Esophagus muscularis mucosa (tissue), 4 donors: ENCODE measurements at regions not wholly inside any gene's neighbourhood (a gene's known extent, or its start where the extent isn't known, plus 50 kb on each side); places are given as distances from the start of the nearest gene placed in this dataset.

ENCODE experiments used
- DNase-seq: peaks from one replicate; pipeline ENCODE4 v3.0.0-alpha.2; 2017; ENCODE audit errors: extremely low spot score
- H3K27ac ChIP-seq, 4 donors: fragments of 200-600 bp; sonication (generic); replicated peaks in 1 of 4; 1 replicate in 3 of 4; 2 replicates in 1 of 4; pipeline ENCODE4 v1.5.1; 2016 to 2019; ENCODE audit warnings: mild to moderate bottlenecking in 1 of 4
- H3K27me3 ChIP-seq, 4 donors: fragments of 200-600 bp; sonication (generic); one replicate each; pipeline versions ENCODE4 v1.5.1 to v1.6.0; 2016 to 2019
- H3K36me3 ChIP-seq, 4 donors: fragments of 200-600 bp; sonication (generic); one replicate each; pipeline ENCODE4 v1.5.1; 2016 to 2019
- H3K4me1 ChIP-seq, 4 donors: fragments of 200-600 bp; sonication (generic); one replicate each; pipeline ENCODE4 v1.5.1; 2016 to 2019
- H3K4me3 ChIP-seq, 4 donors: fragments of 200-600 bp; sonication (generic); 1 replicate in 2 of 4; 2 replicates in 2 of 4; pipeline ENCODE4 v1.5.1; 2016 to 2019; ENCODE audit warnings: mild to moderate bottlenecking in 4 of 4, moderate library complexity in 1 of 4
- H3K9me3 ChIP-seq, 4 donors: fragments of 200-600 bp; sonication (generic); 1 replicate in 3 of 4; 2 replicates in 1 of 4; pipeline ENCODE4 v1.5.1; 2016 to 2019
- CTCF ChIP-seq, 3 experiments: fragments of 200-600 bp in 2 of 3; fragments of 450-650 bp in 1 of 3; sonication (generic) in 2 of 3; IDR thresholded peaks; one replicate each; pipeline ENCODE4 v1.5.1; 2017 to 2019; ENCODE audit warnings: antibody characterized with exemption in 3 of 3, mild to moderate bottlenecking in 2 of 3, moderate library complexity in 1 of 3
- EP300 ChIP-seq: sonication (generic); formaldehyde crosslinking; IDR thresholded peaks from one replicate; pipeline ENCODE4 v1.6.1; 2017; ENCODE audit warnings: antibody characterized with exemption
- POLR2A ChIP-seq: fragments of 450-650 bp; IDR thresholded peaks from one replicate; pipeline ENCODE4 v1.6.1; 2017; ENCODE audit warnings: antibody characterized with exemption, moderate library complexity, mild to moderate bottlenecking, low read depth
- POLR2AphosphoS5 ChIP-seq, 2 donors: sonication (generic); formaldehyde crosslinking; IDR thresholded peaks; one replicate each; pipeline ENCODE4 v1.6.1; 2017; ENCODE audit warnings: antibody characterized with exemption in 2 of 2
- WGBS: methylation state at CpG from one replicate; pipeline ENCODE4 v1.1.5; 2018; 5-methylcytosine and 5-hydroxymethylcytosine counted together
- intact Hi-C: fragments of 100-400 bp; cut with DNase I; formaldehyde crosslinking; loops from one replicate; pipeline ENCODE4 v1.15.1; 2023

- no peak for TF ChIP-seq EP300
- TF ChIP-seq POLR2A = no peak
- TF ChIP-seq CTCF (IDR thresholded peaks at IDR 0.05) = no peak
- no peak for TF ChIP-seq POLR2AphosphoS5 (IDR thresholded peaks at IDR 0.05)
- no peak for DNase-seq
- peaks cover 0 to 9% (median 0%) of the 10 kb centered on the region in 4 donors for H3K4me1 ChIP-seq
- intact Hi-C loops = no loop called here
- no peaks in the 10 kb centered on the region for H3K27me3 ChIP-seq
- H3K36me3 ChIP-seq = no peaks in the 10 kb centered on the region
- no peaks in the 10 kb centered on the region for H3K9me3 ChIP-seq
- WGBS = 94% methylated on average over 2 of the region's 2 CpGs
- H3K27ac ChIP-seq = no peak overlapping the region
- no peak overlapping the region for H3K4me3 ChIP-seq
Observed at GRCh38 chr4:15361529-15361928, 66.3 kb upstream of the C1QTNF7 start.

DNA sequence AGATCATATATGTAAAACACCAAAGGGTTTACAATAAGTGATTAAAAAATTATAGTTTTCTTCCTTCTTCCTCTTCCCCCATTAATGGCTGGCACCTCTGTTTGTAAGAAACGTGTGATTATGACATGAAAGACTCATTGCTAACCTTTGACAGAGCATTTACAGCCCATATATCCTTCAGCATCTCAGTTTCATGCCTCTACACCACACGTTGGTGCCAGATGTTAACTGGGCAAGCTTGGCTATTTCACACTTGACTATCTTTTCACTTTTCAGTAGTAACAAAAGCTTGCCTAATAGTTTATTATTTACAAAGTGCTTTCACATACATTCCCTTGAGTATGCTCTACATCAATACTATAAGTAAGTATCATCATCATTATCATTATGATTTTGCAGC lies 65.3 kb upstream of the C1QTNF7 start:
- 81% methylated on average over 2 of the region's 2 CpGs for WGBS
- no peak for TF ChIP-seq POLR2AphosphoS5 (IDR thresholded peaks at IDR 0.05)
- no peak for TF ChIP-seq POLR2A

GRCh38 chr4:15364183-15364582 lies 63.6 kb upstream of the C1QTNF7 start:
- intact Hi-C loops = no loop called here
- no peak for DNase-seq
- Histone ChIP-seq H3K27me3 (no peaks in the 10 kb centered on the region), H3K9me3 (no peaks in the 10 kb centered on the region), H3K4me3 (no peak overlapping the region), H3K4me1 (peaks cover 0 to 6% (median 0%) of the 10 kb centered on the region in 4 donors), H3K36me3 (no peaks in the 10 kb centered on the region), H3K27ac (no peak overlapping the region)
- TF ChIP-seq POLR2A (no peak), POLR2AphosphoS5 (IDR thresholded peaks at IDR 0.05) (no peak), EP300 (no peak), CTCF (IDR thresholded peaks at IDR 0.05) (no peak)

More for the DNA sequence above, 65.3 kb upstream of the C1QTNF7 start:
- Histone ChIP-seq H3K4me3 (no peak overlapping the region), H3K27ac (no peak overlapping the region), H3K36me3 (no peaks in the 10 kb centered on the region), H3K27me3 (no peaks in the 10 kb centered on the region), H3K9me3 (no peaks in the 10 kb centered on the region), H3K4me1 (peaks cover 0 to 10% (median 0%) of the 10 kb centered on the region in 4 donors)
- intact Hi-C loops = no loop called here
- DNase-seq = no peak

GRCh38 chr4:15365641-15366040 lies 62.2 kb upstream of the C1QTNF7 start:
- H3K36me3 ChIP-seq = no peaks in the 10 kb centered on the region
- no peak for DNase-seq
- TF ChIP-seq POLR2AphosphoS5 (IDR thresholded peaks at IDR 0.05) (no peak), CTCF (IDR thresholded peaks at IDR 0.05) (no peak), EP300 (no peak), POLR2A (no peak)
- peaks cover 0 to 9% (median 0%) of the 10 kb centered on the region in 4 donors for H3K4me1 ChIP-seq
- 53% methylated on average over 1 of the region's 1 CpG for WGBS
- no peaks in the 10 kb centered on the region for H3K9me3 ChIP-seq
- intact Hi-C loops = no loop called here
- H3K4me3 ChIP-seq = no peak overlapping the region
- no peak overlapping the region for H3K27ac ChIP-seq
- no peaks in the 10 kb centered on the region for H3K27me3 ChIP-seq

- peaks cover 0 to 12% (median 0%) of the 10 kb centered on the region in 4 donors for H3K4me1 ChIP-seq
- 67% methylated on average over 1 of the region's 1 CpG for WGBS
- H3K27ac ChIP-seq = no peak overlapping the region
- TF ChIP-seq EP300 = no peak
- no peak for TF ChIP-seq POLR2AphosphoS5 (IDR thresholded peaks at IDR 0.05)
- no peak for TF ChIP-seq CTCF (IDR thresholded peaks at IDR 0.05)
- TF ChIP-seq POLR2A = no peak
- intact Hi-C loops = no loop called here
- H3K36me3 ChIP-seq = no peaks in the 10 kb centered on the region
- H3K4me3 ChIP-seq = no peak overlapping the region
- H3K27me3 ChIP-seq = no peaks in the 10 kb centered on the region
- H3K9me3 ChIP-seq = no peaks in the 10 kb centered on the region
- DNase-seq = no peak
Observed at GRCh38 chr4:15366721-15367120, 61.1 kb upstream of the C1QTNF7 start.
